22Rv1 (cell line): ENCODE measurements at regions not wholly inside any gene's neighbourhood (a gene's known extent, or its start where the extent isn't known, plus 50 kb on each side); places are given as distances from the start of the nearest gene placed in this dataset.

Experiments
- CTCF ChIP-seq: fragments of 450-650 bp; IDR thresholded peaks from 2 replicates; pipeline ENCODE4 v1.5.1; 2017; ENCODE audit warnings: mild to moderate bottlenecking
- ZFX ChIP-seq: fragments of 450-650 bp; IDR thresholded peaks from 2 replicates; pipeline ENCODE4 v1.6.1; 2017; ENCODE audit warnings: antibody characterized with exemption, borderline replicate concordance

DNA sequence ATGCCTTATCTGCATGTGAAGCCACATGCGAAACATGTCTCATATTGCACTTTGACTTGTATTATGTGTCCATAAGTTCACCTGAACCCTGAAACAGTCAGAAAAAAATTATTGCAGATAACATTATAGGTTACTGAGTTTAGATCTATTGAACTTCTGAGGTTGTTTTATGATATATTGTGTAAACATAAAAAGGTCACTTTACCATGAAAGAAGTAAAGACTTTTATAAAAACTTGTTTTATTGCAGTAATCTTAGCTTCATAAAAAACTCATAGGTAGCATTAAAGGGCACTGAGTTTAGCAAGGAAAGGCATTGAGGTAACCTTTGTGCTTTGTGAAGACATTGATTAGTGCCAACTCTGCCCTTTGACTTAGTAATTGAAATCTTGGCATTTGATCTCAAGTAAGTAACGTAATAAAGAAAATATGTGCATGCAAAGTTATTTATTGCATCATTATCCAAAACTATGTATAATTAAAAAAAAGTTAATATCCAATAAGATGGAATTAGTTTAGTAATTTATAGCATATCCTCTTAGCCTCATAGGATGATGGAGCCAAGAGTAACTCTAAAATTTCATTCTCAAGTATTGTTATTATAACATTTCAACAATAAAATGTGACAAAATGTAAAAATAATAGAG, 313.3 kb upstream of the ATP2B1 start:
- TF ChIP-seq CTCF, result no peak
- no peak for TF ChIP-seq ZFX
